ENCODE measurements at regions not wholly inside any gene's neighbourhood (a gene's known extent, or its start where the extent isn't known, plus 50 kb on each side); places are given as distances from the start of the nearest gene placed in this dataset.

GRCh38 chr1:238474263-238474662 lies 583.5 kb upstream of the ZP4 start (continued):
- TF ChIP-seq ZNF567 (CRISPR knock-in tag; IDR thresholded peaks at IDR 0.05; ENCODE audit: borderline replicate concordance) (no peak), JARID2 (CRISPR knock-in tag; IDR thresholded peaks at IDR 0.05; ENCODE audit: insufficient replicate concordance) (no peak)

- ATAC-seq (no peak), DNase-seq (ENCODE audit: low spot score) (no peak), FAIRE-seq (no peak)
- Histone ChIP-seq H4K20me1 (ENCODE audit: insufficient read depth, low read length) (no peaks in the 10 kb centered on the region), H3K27me3 (ENCODE audit: control insufficient read depth in 1 of 2, insufficient read depth in 2 of 2, low read length in 2 of 2) (no peaks in the 10 kb centered on the region), H3K79me2 (ENCODE audit: insufficient read depth, low read length) (no peaks in the 10 kb centered on the region), H2AFZ (ENCODE audit: low read length) (no peak overlapping the region), H3K9me3 (ENCODE audit: low read length) (peaks cover 93% of the 10 kb centered on the region), H3K4me2 (ENCODE audit: low read depth, low read length) (no peak overlapping the region), H3K4me1 (ENCODE audit: insufficient read depth, low read length) (no peaks in the 10 kb centered on the region), H3K36me3 (replicated peaks in 1 of 2; ENCODE audit: control insufficient read depth in 1 of 2, insufficient read depth in 2 of 2, low read length in 2 of 2) (no peaks in the 10 kb centered on the region), H3K27ac (ENCODE audit: extremely low read length, insufficient read depth, low read length) (no peak overlapping the region), H3K9ac (ENCODE audit: insufficient read depth, low read depth, low read length) (no peak overlapping the region), H3K4me3 (replicated peaks in 1 of 3; ENCODE audit: insufficient read depth in 1 of 3, low read depth in 2 of 3, low read length in 3 of 3) (no peak overlapping the region)
- BruUV-seq (replicated peaks): no TSS peak
- intact Hi-C loops (cut with micrococcal nuclease; ENCODE audit: unreplicated experiment) (no loop called here), in situ Hi-C loops (cut with HindIII; ENCODE audit: extremely low pct_ligation_motif_present, low pct_unique_long_range_greater_than_20kb) (no loop called here)
- CTCF ChIA-PET (ENCODE audit: low intra/inter-chr PET ratio, low total read pairs): no interaction called here
- 20% methylated on average over 4 of the region's 4 CpGs for WGBS (ENCODE audit: low lambda C conversion rate)
- POLR2A ChIA-PET: no interaction called here
- no peak for TF ChIP-seq SMARCE1 (IDR thresholded peaks at IDR 0.05; ENCODE audit: borderline replicate concordance)
- no peak for TF ChIP-seq ZNF678 (CRISPR knock-in tag; IDR thresholded peaks at IDR 0.05)
- TF ChIP-seq ZNF607 (CRISPR knock-in tag; IDR thresholded peaks at IDR 0.05; ENCODE audit: borderline replicate concordance): no peak
- TF ChIP-seq ZC3H4 (CRISPR knock-in tag; IDR thresholded peaks at IDR 0.05; ENCODE audit: borderline replicate concordance): no peak
- TF ChIP-seq ZBTB3 (CRISPR knock-in tag; IDR thresholded peaks at IDR 0.05; ENCODE audit: borderline replicate concordance, low read depth): no peak
- no peak for TF ChIP-seq TEAD3 (CRISPR knock-in tag; optimal IDR thresholded peaks at IDR 0.05; ENCODE audit: borderline replicate concordance)
- TF ChIP-seq HCFC1 (IDR thresholded peaks at IDR 0.05; ENCODE audit: low read depth, low read length): no peak
- TF ChIP-seq GMEB1 (CRISPR knock-in tag; IDR thresholded peaks at IDR 0.05; ENCODE audit: borderline replicate concordance): no peak
- TF ChIP-seq ZNF549 (CRISPR knock-in tag; IDR thresholded peaks at IDR 0.05): no peak
- no peak for TF ChIP-seq EZH2 (conservative IDR thresholded peaks at IDR 0.05; ENCODE audit: low read depth, low read length)
- TF ChIP-seq ARNTL (CRISPR knock-in tag; IDR thresholded peaks at IDR 0.05): no peak
- no peak for TF ChIP-seq MEF2D (CRISPR knock-in tag; IDR thresholded peaks at IDR 0.05)
- TF ChIP-seq ZMYM2 (CRISPR knock-in tag; IDR thresholded peaks at IDR 0.05): no peak
- TF ChIP-seq ZNF10 (CRISPR knock-in tag; IDR thresholded peaks at IDR 0.05; ENCODE audit: borderline replicate concordance, low read depth): no peak
Measured at GRCh38 chr1:238469146-238469631, 578.5 kb upstream of the ZP4 start.
